ENCODE measurements at regions not wholly inside any gene's neighbourhood (a gene's known extent, or its start where the extent isn't known, plus 50 kb on each side); places are given as distances from the start of the nearest gene placed in this dataset.
"Not testable (repeated sequence)": the region's sequence is repeated elsewhere in the genome, so short reads cannot be mapped to it uniquely, and the experiment has no call there.

GRCh38 chrX:63470506-63470905 lies 119.4 kb upstream of the SPIN4 start:
- no peak for DNase-seq

GRCh38 chrX:63466690-63467089 lies 115.6 kb upstream of the SPIN4 start:
- DNase-seq: no peak

- DNase-seq: no peak
These were observed 107.8 kb upstream of the SPIN4 start for GRCh38 chrX:63458981-63459380.

- no peak for DNase-seq
These were observed 102.4 kb upstream of the SPIN4 start for GRCh38 chrX:63453571-63453970.

- no peak for DNase-seq
These were observed 90.6 kb upstream of the SPIN4 start for GRCh38 chrX:63441717-63442116.

DNA sequence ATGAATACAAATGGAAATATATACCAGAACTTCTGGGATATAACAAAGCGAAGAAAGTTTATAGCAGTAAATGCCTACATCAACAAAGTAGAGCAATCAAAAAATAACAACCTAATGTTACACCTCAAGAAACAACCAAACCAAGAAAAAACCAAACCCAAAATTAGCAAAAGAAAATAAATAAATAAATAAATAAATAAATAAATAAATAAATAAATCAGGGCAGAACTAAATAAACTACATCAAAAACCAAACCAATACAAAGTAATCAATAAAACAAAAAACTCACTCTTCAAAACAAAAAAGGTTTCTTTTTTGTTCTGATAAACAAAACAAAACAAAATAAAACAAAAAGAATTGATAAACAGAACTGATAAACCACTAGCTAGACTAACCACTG lies 88.4 kb upstream of the SPIN4 start:
- no peak for DNase-seq

DNA sequence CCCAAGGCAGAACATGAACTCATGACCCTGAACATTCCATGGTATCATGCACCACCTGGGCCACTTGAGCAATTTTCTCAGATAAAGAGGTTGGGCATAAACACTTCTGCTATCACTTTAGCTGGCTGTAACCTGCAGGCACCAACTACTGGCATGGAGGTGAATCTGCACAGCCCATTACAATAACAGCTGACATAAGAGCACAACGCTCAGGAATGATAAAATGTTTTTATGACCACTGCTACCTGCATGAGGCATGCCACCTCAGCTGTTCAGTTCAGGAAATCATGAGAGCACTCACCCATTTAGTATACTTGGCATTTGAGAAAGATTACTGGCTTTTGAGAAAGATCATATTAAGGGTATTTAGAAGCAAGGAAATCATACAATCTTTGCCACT lies 85.7 kb upstream of the SPIN4 start:
- DNase-seq: no peak

DNA sequence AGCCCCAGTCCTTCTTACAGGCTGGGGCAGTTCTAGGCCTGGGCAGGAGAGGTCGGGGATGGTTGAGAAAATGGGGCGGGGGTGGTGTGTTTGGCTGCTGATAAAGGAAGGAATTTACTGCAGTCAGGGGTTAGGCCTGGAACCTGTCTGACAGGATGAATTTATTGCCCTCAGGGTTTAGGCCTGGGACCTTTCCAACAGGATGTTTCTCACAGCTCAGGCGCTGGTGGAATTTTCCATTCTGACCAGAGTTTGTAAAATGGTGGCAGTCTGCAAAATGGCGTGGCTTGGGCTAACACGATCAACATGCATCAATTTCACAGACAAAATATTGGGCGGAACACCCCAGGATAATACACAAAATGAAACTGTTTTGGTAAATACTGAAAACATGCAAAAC lies 83.5 kb upstream of the SPIN4 start:
- no peak for DNase-seq

DNA sequence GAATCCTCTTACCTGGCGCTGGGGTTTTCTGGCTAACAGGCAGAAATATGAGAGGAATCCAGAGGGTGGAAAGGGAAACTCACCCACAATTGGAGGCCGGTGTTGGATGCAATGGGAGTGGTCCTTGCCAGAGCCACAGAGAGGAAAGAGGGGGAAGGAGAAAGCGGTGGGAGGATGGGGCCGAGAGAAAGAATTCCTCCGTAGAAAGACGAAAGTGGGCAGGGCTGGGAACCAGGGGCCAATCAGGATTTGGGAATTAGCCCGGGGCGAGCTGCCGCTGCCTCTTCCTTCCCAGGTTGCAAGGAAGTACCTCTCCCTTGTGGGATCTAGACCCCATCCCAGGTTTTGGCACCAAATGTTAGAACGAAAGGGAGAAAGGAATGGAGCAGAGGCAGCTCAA lies 83.1 kb upstream of the SPIN4 start:
- no peak for DNase-seq

DNA sequence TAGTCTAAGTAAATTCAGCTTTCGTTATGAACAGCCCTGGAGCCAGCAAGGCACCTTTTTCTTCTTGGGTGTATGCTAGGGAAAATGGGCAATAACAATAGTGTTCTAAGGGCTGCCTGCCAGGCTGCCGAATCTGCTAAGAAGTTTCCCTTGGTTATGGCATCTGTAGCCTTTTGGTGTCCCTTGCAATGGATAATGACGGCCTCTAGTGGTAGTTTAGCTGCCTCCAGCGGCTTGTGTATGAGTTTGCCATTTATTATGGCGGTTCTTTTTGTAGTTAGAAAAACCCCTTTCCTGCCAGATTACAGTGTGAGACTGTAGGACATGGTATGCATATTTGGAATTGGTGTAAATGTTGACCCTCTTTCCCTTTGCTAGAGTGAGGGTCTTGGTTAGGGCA lies 78.9 kb upstream of the SPIN4 start:
- DNase-seq: no peak

DNA sequence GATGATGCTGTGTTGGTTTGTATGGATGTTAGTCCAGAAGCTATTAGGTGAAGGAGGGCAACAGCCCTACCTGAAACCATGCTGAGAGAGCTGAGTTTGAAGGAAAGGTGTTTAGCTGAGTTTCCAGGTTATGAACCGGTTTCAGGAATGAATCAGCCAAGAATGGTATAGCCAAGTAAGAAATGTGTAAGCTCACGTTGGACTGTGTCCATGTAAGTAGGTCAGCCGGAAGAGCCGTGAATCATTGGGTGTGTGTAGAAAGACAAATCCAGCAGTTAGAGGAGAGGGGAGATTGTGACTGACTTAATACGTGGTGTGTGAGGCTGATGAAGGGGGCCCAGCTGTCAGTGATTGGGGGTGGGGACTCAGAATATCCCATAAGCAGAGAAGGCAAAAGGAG lies 77.2 kb upstream of the SPIN4 start:
- DNase-seq: no peak

DNA sequence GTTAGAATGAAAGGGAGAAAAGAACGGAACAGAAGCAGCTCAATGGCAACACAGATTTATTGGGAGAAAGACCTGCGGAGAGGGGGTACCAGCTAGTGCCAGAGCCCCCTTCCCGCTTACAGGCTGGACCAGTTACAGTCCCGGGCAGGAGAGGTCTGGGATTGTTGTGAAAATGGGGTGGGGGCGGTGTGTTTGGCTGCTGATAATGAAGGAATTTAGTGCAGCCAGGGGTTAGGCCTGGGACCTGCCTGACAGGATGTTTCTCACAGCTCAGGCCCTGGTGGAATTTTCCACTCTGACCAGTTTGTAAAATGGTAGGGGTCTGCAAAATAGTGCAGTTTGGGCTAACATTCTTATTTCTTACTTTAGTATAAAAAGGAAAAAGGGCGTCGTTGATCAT lies 75.4 kb upstream of the SPIN4 start:
- DNase-seq: no peak

DNA sequence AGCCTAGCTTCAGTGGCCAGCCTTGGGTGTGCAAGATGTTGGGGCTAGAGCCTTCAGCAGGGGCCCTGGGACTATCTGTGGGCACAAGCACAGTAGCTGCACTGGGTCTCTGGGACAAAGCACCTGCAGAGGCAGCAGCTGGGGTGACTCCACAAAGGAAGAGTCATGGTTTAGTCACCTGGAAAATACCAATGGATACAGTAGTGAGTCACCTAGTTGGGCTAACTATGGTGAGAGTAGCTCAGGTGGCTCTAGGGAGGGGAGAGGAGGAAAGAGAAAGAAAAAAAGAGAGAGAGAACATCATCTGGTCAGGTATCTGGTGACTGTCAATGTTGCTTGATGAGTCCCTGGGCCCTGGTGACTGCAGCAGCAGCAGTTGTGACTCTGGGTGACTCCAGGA lies 72.9 kb upstream of the SPIN4 start:
- no peak for DNase-seq

DNA sequence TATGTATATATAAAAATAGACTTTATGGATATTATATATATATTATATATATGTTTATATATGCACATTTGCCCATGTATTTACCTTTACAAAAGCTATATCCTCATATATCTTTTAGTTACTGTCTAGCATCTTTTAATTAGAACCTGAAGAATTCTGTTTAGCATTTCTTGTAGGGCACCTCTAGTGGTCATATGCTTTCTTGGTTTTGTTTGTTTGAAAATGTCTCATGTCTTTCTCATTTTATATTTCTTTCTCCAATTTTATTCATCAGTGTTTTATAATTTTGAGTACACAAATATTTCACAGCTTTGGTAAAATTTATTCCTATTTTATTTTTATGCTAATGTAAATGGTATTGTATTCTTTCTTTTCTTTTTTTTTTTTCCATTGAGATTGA lies 70.3 kb upstream of the SPIN4 start:
- DNase-seq: no peak

- no peak for DNase-seq
These were observed 67.1 kb upstream of the SPIN4 start for GRCh38 chrX:63418211-63418610.

DNA sequence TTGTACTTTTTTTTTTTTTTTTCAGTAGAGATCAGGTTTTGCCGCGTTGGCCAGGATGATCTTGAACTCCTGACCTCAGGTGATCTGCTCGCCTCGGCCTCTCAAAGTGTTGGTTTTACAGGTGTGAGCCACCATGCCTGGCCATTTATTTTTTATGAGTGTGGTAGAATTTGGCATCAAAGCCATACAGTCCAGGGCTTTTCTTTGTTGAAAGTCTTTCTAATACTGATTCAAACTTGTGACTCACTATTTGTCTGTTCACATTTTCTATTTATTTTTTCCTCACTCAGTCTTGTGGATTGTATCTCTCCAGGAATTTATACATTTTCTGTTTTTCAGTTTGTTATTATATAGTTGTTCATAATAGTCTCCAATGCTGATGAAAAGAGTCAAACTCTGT lies 66.5 kb upstream of the SPIN4 start:
- DNase-seq: no peak

DNA sequence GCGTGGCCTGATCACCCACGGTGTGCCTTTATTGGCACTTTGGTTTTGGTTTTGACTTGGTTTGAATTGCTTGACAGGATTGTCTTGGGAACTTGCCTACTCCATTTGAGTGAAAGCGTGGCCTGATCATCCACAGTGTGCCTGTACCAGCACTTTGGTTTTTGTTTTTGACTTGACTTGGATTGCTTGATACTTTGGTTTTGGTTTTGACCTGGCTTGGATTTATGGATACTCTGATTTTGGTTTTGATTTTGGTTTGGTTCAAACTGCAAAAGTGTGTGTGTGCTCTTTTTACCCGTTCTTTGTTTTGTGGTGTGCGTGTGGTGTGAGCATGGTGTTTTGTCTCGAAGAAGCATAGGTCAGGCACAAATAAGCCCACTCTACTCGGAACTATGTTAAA lies 58.8 kb upstream of the SPIN4 start:
- DNase-seq: not testable (repeated sequence)

GRCh38 chrX:63408050-63408449 lies 56.9 kb upstream of the SPIN4 start:
- no peak for DNase-seq

- no peak for DNase-seq
These were observed 53.2 kb upstream of the SPIN4 start for GRCh38 chrX:63404332-63404731.

- DNase-seq: no peak
These were observed 51.0 kb upstream of the SPIN4 start for GRCh38 chrX:63402106-63402505.
